ENCODE measurements at regions not wholly inside any gene's neighbourhood (a gene's known extent, or its start where the extent isn't known, plus 50 kb on each side); places are given as distances from the start of the nearest gene placed in this dataset.

- H3K36me3 Mint-ChIP-seq: no peaks in the 10 kb centered on the region
- ATAC-seq (no peak), DNase-seq (ENCODE audit: low spot score) (no peak)
- no peak overlapping the region for H3K27ac Mint-ChIP-seq
- H3K4me1 Mint-ChIP-seq: peaks cover 2% of the 10 kb centered on the region; the same call in 1 of the 2 replicates
- peaks cover 14% of the 10 kb centered on the region for H3K9me3 Mint-ChIP-seq
- ChIA-PET CTCF (no interaction called here), POLR2A (no interaction called here)
- H3K4me3 Mint-ChIP-seq: no peak overlapping the region
- TF ChIP-seq TCF7 (CRISPR knock-in tag; IDR thresholded peaks at IDR 0.05; ENCODE audit: low read depth) (no peak), KAT7 (CRISPR knock-in tag; IDR thresholded peaks at IDR 0.05; ENCODE audit: borderline replicate concordance) (no peak), USF1 (CRISPR knock-in tag; IDR thresholded peaks at IDR 0.05) (no peak), TP53 (CRISPR knock-in tag; IDR thresholded peaks at IDR 0.05) (no peak), TEAD1 (CRISPR knock-in tag; IDR thresholded peaks at IDR 0.05) (no peak), ATF2 (CRISPR knock-in tag; IDR thresholded peaks at IDR 0.05; ENCODE audit: borderline replicate concordance, low read depth) (no peak), MXD4 (CRISPR knock-in tag; IDR thresholded peaks at IDR 0.05; ENCODE audit: borderline replicate concordance) (no peak), RORB (CRISPR knock-in tag; IDR thresholded peaks at IDR 0.05) (no peak), ELF4 (CRISPR knock-in tag; IDR thresholded peaks at IDR 0.05; ENCODE audit: low read depth) (no peak), ZNF396 (CRISPR knock-in tag; IDR thresholded peaks at IDR 0.05; ENCODE audit: borderline replicate concordance) (no peak), NR2C2 (CRISPR knock-in tag; IDR thresholded peaks at IDR 0.05) (no peak), EMX1 (CRISPR knock-in tag; IDR thresholded peaks at IDR 0.05) (no peak), PRDM15 (CRISPR knock-in tag; IDR thresholded peaks at IDR 0.05) (no peak), AFF4 (CRISPR knock-in tag; IDR thresholded peaks at IDR 0.05; ENCODE audit: borderline replicate concordance) (no peak), RELA (CRISPR knock-in tag; IDR thresholded peaks at IDR 0.05; ENCODE audit: borderline replicate concordance) (no peak), FOXK1 (CRISPR knock-in tag; IDR thresholded peaks at IDR 0.05) (no peak)
- no peaks in the 10 kb centered on the region for H3K27me3 Mint-ChIP-seq (ENCODE audit: low read depth)
Measured at GRCh38 chr1:55418208-55419000, 203.2 kb upstream of the USP24 start.
